ENCODE measurements at regions not wholly inside any gene's neighbourhood (a gene's known extent, or its start where the extent isn't known, plus 50 kb on each side); places are given as distances from the start of the nearest gene placed in this dataset.

GRCh38 chr21:35616090-35616489 is 444.2 kb downstream of the SETD4 start:
- TF ChIP-seq POLR2A (IDR thresholded peaks at IDR 0.05): no peak
- peak in 10 of 12 donors; percentile 11 to 61 (median 38) for TF ChIP-seq CTCF (IDR thresholded peaks at IDR 0.05)

All from heart left ventricle (tissue), 13 donors.